SU-DHL-6 (cell line): ENCODE measurements at regions not wholly inside any gene's neighbourhood (a gene's known extent, or its start where the extent isn't known, plus 50 kb on each side); places are given as distances from the start of the nearest gene placed in this dataset.

ENCODE experiments used
- CTCF ChIP-seq: fragments of 200-600 bp; sonication (generic); IDR thresholded peaks from one replicate; pipeline ENCODE4 v1.5.1; 2017; ENCODE audit warnings: antibody characterized with exemption, mild to moderate bottlenecking, low read length, moderate library complexity; ENCODE audit not compliant: insufficient read depth, poor library complexity, severe bottlenecking
- EZH2phosphoT487 ChIP-seq: fragments of 200-600 bp; sonication (generic), shearing (Covaris generic); conservative IDR thresholded peaks from 2 replicates; pipeline ENCODE4 v1.6.1; 2018; ENCODE audit warnings: mild to moderate bottlenecking, antibody characterized with exemption, low read length, moderate library complexity, mixed read lengths

- TF ChIP-seq CTCF (no peak), EZH2phosphoT487 (no peak)
Measured at GRCh38 chr12:118526255-118527095, 150.1 kb downstream of the SUDS3 start.
